GM12878 (cell line): ENCODE measurements at regions not wholly inside any gene's neighbourhood (a gene's known extent, or its start where the extent isn't known, plus 50 kb on each side); places are given as distances from the start of the nearest gene placed in this dataset.

Experiments
- CHD2 ChIP-seq: IDR thresholded peaks from 2 replicates; pipeline ENCODE4 v1.6.1; 2011; ENCODE audit warnings: low read depth, low read length, improper control_type of control experiment, borderline replicate concordance
- CREB1 ChIP-seq: IDR thresholded peaks from 2 replicates; pipeline ENCODE4 v1.6.1; 2012; ENCODE audit warnings: low read depth, mild to moderate bottlenecking, inconsistent platforms
- CREM ChIP-seq: IDR thresholded peaks from 2 replicates; pipeline ENCODE4 v1.6.1; 2014; ENCODE audit warnings: antibody characterized with exemption, low read depth
- FOS ChIP-seq: IDR thresholded peaks from 3 replicates; pipeline ENCODE4 v1.6.1; 2011; ENCODE audit warnings: borderline replicate concordance; ENCODE audit not compliant: insufficient read length; ENCODE audit errors: extremely low read depth
- FOXM1 ChIP-seq: IDR thresholded peaks from 2 replicates; pipeline ENCODE4 v1.6.1; 2012; ENCODE audit warnings: low read depth, mild to moderate bottlenecking, inconsistent platforms, low read length, moderate library complexity
- HCFC1 ChIP-seq: fragments of 150-350 bp; IDR thresholded peaks from 2 replicates; pipeline ENCODE4 v1.6.1; 2014; ENCODE audit warnings: low read length
- NBN ChIP-seq: fragments of 450-650 bp; IDR thresholded peaks from 2 replicates; pipeline ENCODE4 v1.6.1; 2016
- NFIC ChIP-seq: IDR thresholded peaks from 2 replicates; pipeline ENCODE4 v1.6.1; 2012; ENCODE audit warnings: low read depth, mild to moderate bottlenecking, inconsistent platforms, low read length, moderate library complexity
- NFYB ChIP-seq: IDR thresholded peaks from 2 replicates; pipeline ENCODE4 v1.6.1; 2011; ENCODE audit warnings: low read depth, mild to moderate bottlenecking, low read length, improper control_type of control experiment, moderate library complexity; ENCODE audit not compliant: insufficient read depth
- POLR2A ChIP-seq: IDR thresholded peaks from 2 replicates; pipeline ENCODE4 v1.6.1; 2011; ENCODE audit warnings: low read depth, mild to moderate bottlenecking, low read length
- SUZ12 ChIP-seq: fragments of 200-600 bp; sonication (generic); IDR thresholded peaks from one replicate; pipeline ENCODE4 v1.6.1; 2018; ENCODE audit warnings: antibody characterized with exemption, mild to moderate bottlenecking; ENCODE audit not compliant: unreplicated experiment
- TF ChIP-seq, protein P1 (sequence below): fragments of 450-650 bp; IDR thresholded peaks from 2 replicates; pipeline ENCODE4 v1.6.1; 2017; ENCODE audit warnings: borderline replicate concordance
- TF ChIP-seq, protein P2 (sequence below): IDR thresholded peaks from 2 replicates; pipeline ENCODE4 v1.6.1; 2012; ENCODE audit warnings: low read length, inconsistent platforms

DNA sequence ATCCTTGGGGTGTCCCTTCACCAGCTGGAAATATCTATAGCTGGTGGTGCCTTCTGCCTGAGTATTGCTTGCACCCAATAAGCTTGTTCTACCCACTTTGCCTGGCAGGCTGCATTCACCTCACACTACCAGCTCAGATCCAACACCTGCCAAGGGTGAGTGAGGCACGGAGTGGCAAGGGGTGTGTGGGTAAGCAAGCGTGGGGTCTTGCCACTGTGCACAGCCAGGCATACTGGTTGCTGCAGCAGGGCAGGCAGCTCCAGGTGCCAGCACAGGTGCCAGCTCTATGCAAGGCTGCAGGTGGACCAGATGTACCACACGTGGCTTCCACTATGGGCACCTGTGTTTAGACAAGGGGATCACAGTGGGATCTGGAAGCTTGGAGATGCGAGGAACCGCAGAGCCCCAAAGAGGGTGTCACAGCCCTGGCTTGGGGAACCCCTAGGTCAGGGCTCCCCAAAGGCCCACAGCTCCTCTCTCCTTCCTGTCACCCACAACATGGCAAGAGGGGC lies 167.7 kb upstream of the MRPS30 start:
- TF ChIP-seq, protein P1, sequence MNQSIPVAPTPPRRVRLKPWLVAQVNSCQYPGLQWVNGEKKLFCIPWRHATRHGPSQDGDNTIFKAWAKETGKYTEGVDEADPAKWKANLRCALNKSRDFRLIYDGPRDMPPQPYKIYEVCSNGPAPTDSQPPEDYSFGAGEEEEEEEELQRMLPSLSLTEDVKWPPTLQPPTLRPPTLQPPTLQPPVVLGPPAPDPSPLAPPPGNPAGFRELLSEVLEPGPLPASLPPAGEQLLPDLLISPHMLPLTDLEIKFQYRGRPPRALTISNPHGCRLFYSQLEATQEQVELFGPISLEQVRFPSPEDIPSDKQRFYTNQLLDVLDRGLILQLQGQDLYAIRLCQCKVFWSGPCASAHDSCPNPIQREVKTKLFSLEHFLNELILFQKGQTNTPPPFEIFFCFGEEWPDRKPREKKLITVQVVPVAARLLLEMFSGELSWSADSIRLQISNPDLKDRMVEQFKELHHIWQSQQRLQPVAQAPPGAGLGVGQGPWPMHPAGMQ: no peak
- no peak for TF ChIP-seq POLR2A
- no peak for TF ChIP-seq NFIC
- no peak for TF ChIP-seq CREM
- no peak for TF ChIP-seq FOS
- no peak for TF ChIP-seq SUZ12
- no peak for TF ChIP-seq CHD2
- no peak for TF ChIP-seq HCFC1
- TF ChIP-seq NBN: no peak
- TF ChIP-seq FOXM1: no peak
- TF ChIP-seq, protein P2, sequence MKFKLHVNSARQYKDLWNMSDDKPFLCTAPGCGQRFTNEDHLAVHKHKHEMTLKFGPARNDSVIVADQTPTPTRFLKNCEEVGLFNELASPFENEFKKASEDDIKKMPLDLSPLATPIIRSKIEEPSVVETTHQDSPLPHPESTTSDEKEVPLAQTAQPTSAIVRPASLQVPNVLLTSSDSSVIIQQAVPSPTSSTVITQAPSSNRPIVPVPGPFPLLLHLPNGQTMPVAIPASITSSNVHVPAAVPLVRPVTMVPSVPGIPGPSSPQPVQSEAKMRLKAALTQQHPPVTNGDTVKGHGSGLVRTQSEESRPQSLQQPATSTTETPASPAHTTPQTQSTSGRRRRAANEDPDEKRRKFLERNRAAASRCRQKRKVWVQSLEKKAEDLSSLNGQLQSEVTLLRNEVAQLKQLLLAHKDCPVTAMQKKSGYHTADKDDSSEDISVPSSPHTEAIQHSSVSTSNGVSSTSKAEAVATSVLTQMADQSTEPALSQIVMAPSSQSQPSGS: no peak
- TF ChIP-seq CREB1: no peak
- no peak for TF ChIP-seq NFYB
